Stimulated activated CD4-positive, alpha-beta T cell treated with anti-CD3 and anti-CD28 coated beads, Interleukin-12 subunit alpha, Interleukin-12 subunit beta, amount 100 ng/mL, for 48 hours (primary cell): ENCODE measurements at regions not wholly inside any gene's neighbourhood (a gene's known extent, or its start where the extent isn't known, plus 50 kb on each side); places are given as distances from the start of the nearest gene placed in this dataset.
"Not testable (repeated sequence)": the region's sequence is repeated elsewhere in the genome, so short reads cannot be mapped to it uniquely, and the experiment has no call there.

Experiments used
- DNase-seq, 3 donors: peaks; one replicate each; pipeline ENCODE4 v3.0.0-alpha.2; 2020; ENCODE audit warnings: low read depth in 2 of 3, low spot score in 1 of 3

GRCh38 chr1:149228672-149229585 is 125.6 kb upstream of the NBPF9 start:
- not testable (repeated sequence) for DNase-seq

GRCh38 chr1:149229813-149230212 is 126.5 kb upstream of the NBPF9 start:
- DNase-seq = not testable (repeated sequence)

- not testable (repeated sequence) for DNase-seq
These were observed 131.9 kb upstream of the NBPF9 start for GRCh38 chr1:149234926-149235914.

- not testable (repeated sequence) for DNase-seq
These were observed 134.2 kb upstream of the NBPF9 start for GRCh38 chr1:149237515-149237914.

- not testable (repeated sequence) for DNase-seq
These were observed 136.7 kb upstream of the NBPF9 start for GRCh38 chr1:149239897-149240508.

- DNase-seq = not testable (repeated sequence)
These were observed 137.2 kb upstream of the NBPF9 start for GRCh38 chr1:149240530-149240929.

GRCh38 chr1:149241272-149241671 is 137.9 kb upstream of the NBPF9 start:
- DNase-seq = not testable (repeated sequence)

GRCh38 chr1:149243572-149243971 is 140.2 kb upstream of the NBPF9 start:
- not testable (repeated sequence) for DNase-seq

- not testable (repeated sequence) for DNase-seq
These were observed 141.3 kb upstream of the NBPF9 start for GRCh38 chr1:149244621-149245020.

- not testable (repeated sequence) for DNase-seq
These were observed 142.9 kb upstream of the NBPF9 start for GRCh38 chr1:149246212-149246611.

GRCh38 chr1:149248610-149249009 is 145.3 kb upstream of the NBPF9 start:
- not testable (repeated sequence) for DNase-seq

GRCh38 chr1:149249850-149250467 is 146.6 kb upstream of the NBPF9 start:
- not testable (repeated sequence) for DNase-seq

GRCh38 chr1:149254894-149255847 is 151.8 kb upstream of the NBPF9 start:
- DNase-seq = not testable (repeated sequence)

GRCh38 chr1:149260284-149260683 is 156.9 kb upstream of the NBPF9 start:
- not testable (repeated sequence) for DNase-seq

- DNase-seq = not testable (repeated sequence)
These were observed 157.5 kb upstream of the NBPF9 start for GRCh38 chr1:149260736-149261340.

GRCh38 chr1:149267287-149267686 is 163.9 kb upstream of the NBPF9 start:
- not testable (repeated sequence) for DNase-seq

GRCh38 chr1:149269001-149269702 is 165.8 kb upstream of the NBPF9 start:
- not testable (repeated sequence) for DNase-seq

- not testable (repeated sequence) for DNase-seq
These were observed 166.5 kb upstream of the NBPF9 start for GRCh38 chr1:149269833-149270232.
